ENCODE measurements at regions not wholly inside any gene's neighbourhood (a gene's known extent, or its start where the extent isn't known, plus 50 kb on each side); places are given as distances from the start of the nearest gene placed in this dataset.
A peak's percentile ranks its signal among the peaks of the same experiment; 100 is the strongest.

DNA sequence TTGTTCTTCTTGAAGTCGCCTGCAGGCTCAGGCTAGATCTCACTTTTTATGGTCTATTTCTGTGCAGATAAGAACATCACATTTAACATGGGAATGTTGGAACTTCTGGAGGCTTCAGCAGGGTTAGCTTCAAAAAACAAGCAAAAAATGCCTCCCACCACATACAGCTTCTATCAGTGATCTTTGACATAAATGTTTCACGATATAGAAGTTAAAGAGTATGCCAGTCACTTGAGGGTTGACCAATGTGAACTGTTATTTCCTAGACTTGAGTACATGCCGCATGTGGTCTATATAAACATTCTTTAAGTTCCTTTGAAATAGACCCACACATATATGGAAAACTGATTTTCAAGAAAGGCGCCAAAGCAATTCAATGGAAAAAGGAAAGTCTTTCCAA lies 219.2 kb upstream of the KLF14 start:
- peaks cover 20% of the 10 kb centered on the region for H3K79me1 ChIP-seq (replicated peaks; ENCODE audit: low read length, poor library complexity, severe bottlenecking)
- H3K27me3 ChIP-seq (ENCODE audit: control insufficient read depth in 1 of 2, insufficient read depth in 1 of 2, low read length in 2 of 2), result no peaks in the 10 kb centered on the region
- H2BK120ac ChIP-seq (ENCODE audit: low read depth, low read length), result no peak overlapping the region
- no peak overlapping the region for H3K4me3 ChIP-seq (ENCODE audit: insufficient read depth in 1 of 2, low read depth in 1 of 2, low read length in 2 of 2)
- H3K36me3 ChIP-seq (ENCODE audit: control insufficient read depth in 1 of 2, insufficient read depth in 2 of 2, low read depth in 1 of 2, low read length in 2 of 2), result peaks cover 13 to 85% of the 10 kb centered on the region in 2 experiments
- peaks cover 7% of the 10 kb centered on the region for H3K4me1 ChIP-seq (ENCODE audit: control insufficient read depth, insufficient read depth, low read depth, low read length)
- H3K9ac ChIP-seq (ENCODE audit: low read length), result no peak overlapping the region
- H2AK5ac ChIP-seq (ENCODE audit: low read length, severe bottlenecking), result no peak overlapping the region
- no peak overlapping the region for H3K4ac ChIP-seq (ENCODE audit: low read depth in 1 of 2, low read length in 2 of 2)
- no peak overlapping the region for H4K8ac ChIP-seq (ENCODE audit: low read length)
- no peak overlapping the region for H2AFZ ChIP-seq (ENCODE audit: low read depth, low read length)
- no peak overlapping the region for H2BK15ac ChIP-seq (ENCODE audit: low read depth, poor library complexity, severe bottlenecking)
- no peak overlapping the region for H3K23ac ChIP-seq (ENCODE audit: low read length in 2 of 2)
- H3K18ac ChIP-seq (ENCODE audit: low read depth in 1 of 2, low read length in 2 of 2), result no peak overlapping the region
- DNase-seq, result no peak
- H3K4me2 ChIP-seq (ENCODE audit: low read length, poor library complexity, severe bottlenecking), result no peak overlapping the region
- no peak overlapping the region for H2BK5ac ChIP-seq (ENCODE audit: low read depth, low read length, poor library complexity, severe bottlenecking)
- no peak overlapping the region for H2BK12ac ChIP-seq (ENCODE audit: low read length in 2 of 2)
- H4K91ac ChIP-seq (ENCODE audit: low read length), result no peak overlapping the region
- WGBS, result 92% methylated on average over 3 of the region's 4 CpGs
- no peak overlapping the region for H3K27ac ChIP-seq (ENCODE audit: low read length, poor library complexity, severe bottlenecking)
- no peak overlapping the region for H3K14ac ChIP-seq (ENCODE audit: low read length in 2 of 2)
- H3K9me3 ChIP-seq (ENCODE audit: control insufficient read depth, low read length), result no peaks in the 10 kb centered on the region

DNA sequence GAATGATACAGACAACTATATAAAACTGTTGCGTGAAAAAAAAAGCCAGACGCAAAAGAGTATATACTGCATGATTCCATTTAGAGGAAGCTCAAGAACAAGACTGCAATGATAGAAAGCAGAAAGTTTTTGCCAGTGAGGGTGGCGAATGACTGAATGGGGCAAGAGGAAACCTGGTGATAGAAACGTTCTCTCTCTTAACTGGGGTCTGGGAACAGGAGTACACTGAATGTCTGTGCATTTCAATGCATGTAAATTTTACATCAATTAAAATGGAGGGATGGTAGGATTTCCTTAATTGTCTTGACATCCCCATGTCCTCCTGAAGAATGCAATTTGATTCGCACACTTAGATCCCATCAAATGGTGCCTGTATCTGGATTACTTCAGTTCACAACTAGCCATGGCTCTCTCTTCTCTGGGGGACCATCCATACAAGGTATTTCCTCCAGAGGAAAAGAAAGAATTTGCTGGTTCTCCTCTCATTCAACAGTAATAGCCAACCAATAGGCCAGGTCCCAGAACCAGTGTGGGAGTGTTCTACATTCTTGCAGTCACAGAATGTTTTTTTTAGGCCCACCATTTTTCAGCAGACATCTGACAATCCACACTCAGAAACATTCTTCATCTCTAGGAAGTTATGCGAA lies 221.0 kb upstream of the KLF14 start:
- no peak overlapping the region for H3K4ac ChIP-seq (ENCODE audit: low read depth in 1 of 2, low read length in 2 of 2)
- peaks cover 13 to 90% of the 10 kb centered on the region in 2 experiments for H3K36me3 ChIP-seq (ENCODE audit: control insufficient read depth in 1 of 2, insufficient read depth in 2 of 2, low read depth in 1 of 2, low read length in 2 of 2)
- H3K23ac ChIP-seq (ENCODE audit: low read length in 2 of 2), result no peak overlapping the region
- peaks cover 20% of the 10 kb centered on the region for H3K79me1 ChIP-seq (replicated peaks; ENCODE audit: low read length, poor library complexity, severe bottlenecking)
- H4K8ac ChIP-seq (ENCODE audit: low read length), result no peak overlapping the region
- no peak overlapping the region for H3K9ac ChIP-seq (ENCODE audit: low read length)
- no peak for DNase-seq
- peaks cover 8% of the 10 kb centered on the region for H3K4me1 ChIP-seq (ENCODE audit: control insufficient read depth, insufficient read depth, low read depth, low read length)
- H3K27me3 ChIP-seq (ENCODE audit: control insufficient read depth in 1 of 2, insufficient read depth in 1 of 2, low read length in 2 of 2), result no peaks in the 10 kb centered on the region
- H2BK120ac ChIP-seq (ENCODE audit: low read depth, low read length), result no peak overlapping the region
- H4K91ac ChIP-seq (ENCODE audit: low read length), result no peak overlapping the region
- no peak overlapping the region for H3K14ac ChIP-seq (ENCODE audit: low read length in 2 of 2)
- no peak overlapping the region for H2BK12ac ChIP-seq (ENCODE audit: low read length in 2 of 2)
- no peak overlapping the region for H3K18ac ChIP-seq (ENCODE audit: low read depth in 1 of 2, low read length in 2 of 2)
- no peak overlapping the region for H3K27ac ChIP-seq (ENCODE audit: low read length, poor library complexity, severe bottlenecking)
- H2AK5ac ChIP-seq (ENCODE audit: low read length, severe bottlenecking), result no peak overlapping the region
- no peaks in the 10 kb centered on the region for H3K9me3 ChIP-seq (ENCODE audit: control insufficient read depth, low read length)
- 99% methylated on average over 6 of the region's 6 CpGs for WGBS
- H2BK5ac ChIP-seq (ENCODE audit: low read depth, low read length, poor library complexity, severe bottlenecking), result no peak overlapping the region
- H2BK15ac ChIP-seq (ENCODE audit: low read depth, poor library complexity, severe bottlenecking), result no peak overlapping the region
- no peak overlapping the region for H3K4me3 ChIP-seq (ENCODE audit: insufficient read depth in 1 of 2, low read depth in 1 of 2, low read length in 2 of 2)
- no peak overlapping the region for H2AFZ ChIP-seq (ENCODE audit: low read depth, low read length)
- H3K4me2 ChIP-seq (ENCODE audit: low read length, poor library complexity, severe bottlenecking), result no peak overlapping the region

DNA sequence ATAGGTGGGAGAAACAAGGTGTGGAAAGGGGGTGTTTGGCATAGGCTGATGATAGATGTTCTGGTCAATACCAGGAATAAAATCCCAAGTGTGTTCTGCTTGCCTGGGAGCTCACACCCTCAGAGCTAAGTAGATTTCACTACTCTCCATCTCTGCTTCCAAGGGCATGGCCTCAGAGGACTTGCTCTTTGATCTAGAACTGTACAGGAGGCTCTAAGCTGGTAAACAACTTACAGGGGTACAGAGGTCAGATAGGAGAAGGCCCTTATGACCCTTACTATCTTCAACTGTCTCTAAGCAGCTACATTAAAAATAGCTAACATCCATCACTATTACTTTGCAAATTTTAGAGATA lies 221.5 kb upstream of the KLF14 start:
- no peak overlapping the region for H3K18ac ChIP-seq (ENCODE audit: low read depth in 1 of 2, low read length in 2 of 2)
- H3K36me3 ChIP-seq (ENCODE audit: control insufficient read depth in 1 of 2, insufficient read depth in 2 of 2, low read depth in 1 of 2, low read length in 2 of 2), result peaks cover 13 to 85% of the 10 kb centered on the region in 2 experiments
- H3K27me3 ChIP-seq (ENCODE audit: control insufficient read depth in 1 of 2, insufficient read depth in 1 of 2, low read length in 2 of 2), result no peaks in the 10 kb centered on the region
- peak overlapping the region in 1 of 2 experiments; percentile 31 for H2BK12ac ChIP-seq (ENCODE audit: low read length in 2 of 2)
- peak overlapping the region; percentile 26 for H2AK5ac ChIP-seq (ENCODE audit: low read length, severe bottlenecking)
- no peak overlapping the region for H3K4me3 ChIP-seq (ENCODE audit: insufficient read depth in 1 of 2, low read depth in 1 of 2, low read length in 2 of 2)
- no peak overlapping the region for H3K27ac ChIP-seq (ENCODE audit: low read length, poor library complexity, severe bottlenecking)
- peaks cover 8% of the 10 kb centered on the region for H3K4me1 ChIP-seq (ENCODE audit: control insufficient read depth, insufficient read depth, low read depth, low read length)
- no peak overlapping the region for H4K8ac ChIP-seq (ENCODE audit: low read length)
- no peak overlapping the region for H2BK120ac ChIP-seq (ENCODE audit: low read depth, low read length)
- H2BK15ac ChIP-seq (ENCODE audit: low read depth, poor library complexity, severe bottlenecking), result no peak overlapping the region
- H3K14ac ChIP-seq (ENCODE audit: low read length in 2 of 2), result no peak overlapping the region
- H3K23ac ChIP-seq (ENCODE audit: low read length in 2 of 2), result no peak overlapping the region
- no peak overlapping the region for H3K4me2 ChIP-seq (ENCODE audit: low read length, poor library complexity, severe bottlenecking)
- H2BK5ac ChIP-seq (ENCODE audit: low read depth, low read length, poor library complexity, severe bottlenecking), result no peak overlapping the region
- H4K91ac ChIP-seq (ENCODE audit: low read length), result no peak overlapping the region
- H3K9me3 ChIP-seq (ENCODE audit: control insufficient read depth, low read length), result no peaks in the 10 kb centered on the region
- no peak overlapping the region for H3K4ac ChIP-seq (ENCODE audit: low read depth in 1 of 2, low read length in 2 of 2)
- H3K9ac ChIP-seq (ENCODE audit: low read length), result no peak overlapping the region
- DNase-seq, result no peak
- peaks cover 20% of the 10 kb centered on the region for H3K79me1 ChIP-seq (replicated peaks; ENCODE audit: low read length, poor library complexity, severe bottlenecking)
- H2AFZ ChIP-seq (ENCODE audit: low read depth, low read length), result no peak overlapping the region

DNA sequence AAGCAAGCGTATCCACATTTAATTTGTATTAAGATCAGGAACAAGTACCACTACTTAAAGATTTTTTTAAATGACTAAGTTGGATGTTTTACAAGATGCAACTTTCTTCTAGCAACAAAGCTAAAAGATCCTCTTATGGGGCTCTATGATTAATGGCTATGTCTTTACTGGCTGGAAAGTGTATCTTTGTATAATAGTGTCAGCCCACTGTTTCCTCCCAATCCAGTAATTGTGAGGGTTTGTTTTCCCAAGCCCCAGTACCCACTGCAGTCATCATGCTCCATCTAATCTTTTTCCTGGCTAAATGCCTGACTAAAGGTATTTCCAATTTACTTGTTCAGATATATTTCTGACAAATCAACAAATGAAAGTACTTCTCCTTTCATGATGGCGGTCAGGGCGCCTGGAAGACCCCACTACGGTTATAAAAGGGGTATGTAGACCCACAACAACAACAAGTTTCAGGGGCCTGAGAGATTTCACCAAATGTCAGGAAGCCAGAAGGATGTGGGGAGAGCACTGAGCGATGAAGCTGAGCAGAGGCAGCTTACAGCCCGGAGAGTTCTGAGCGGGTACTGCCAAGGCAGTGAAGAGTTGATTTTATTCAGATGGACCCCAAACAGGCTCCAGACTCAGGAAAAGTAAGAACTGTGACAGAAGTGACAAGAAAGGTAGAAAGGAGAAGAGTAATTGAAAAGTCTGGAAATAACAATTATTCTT lies 222.6 kb upstream of the KLF14 start:
- no peak overlapping the region for H3K23ac ChIP-seq (ENCODE audit: low read length in 2 of 2)
- no peaks in the 10 kb centered on the region for H3K27me3 ChIP-seq (ENCODE audit: control insufficient read depth in 1 of 2, insufficient read depth in 1 of 2, low read length in 2 of 2)
- H3K36me3 ChIP-seq (ENCODE audit: control insufficient read depth in 1 of 2, insufficient read depth in 2 of 2, low read depth in 1 of 2, low read length in 2 of 2), result peaks cover 4 to 75% of the 10 kb centered on the region in 2 experiments
- H2AK5ac ChIP-seq (ENCODE audit: low read length, severe bottlenecking), result peak overlapping the region; percentile 23
- peak overlapping the region in 1 of 2 experiments; percentile 31 for H3K4me3 ChIP-seq (ENCODE audit: insufficient read depth in 1 of 2, low read depth in 1 of 2, low read length in 2 of 2)
- 79% methylated on average over 6 of the region's 7 CpGs for WGBS
- H2BK12ac ChIP-seq (ENCODE audit: low read length in 2 of 2), result no peak overlapping the region
- H2BK15ac ChIP-seq (ENCODE audit: low read depth, poor library complexity, severe bottlenecking), result peak overlapping the region; percentile 67
- DNase-seq, result peak; percentile 55
- H3K4ac ChIP-seq (ENCODE audit: low read depth in 1 of 2, low read length in 2 of 2), result peak overlapping the region; percentile 82 to 94
- H3K9me3 ChIP-seq (ENCODE audit: control insufficient read depth, low read length), result no peaks in the 10 kb centered on the region
- H3K4me2 ChIP-seq (ENCODE audit: low read length, poor library complexity, severe bottlenecking), result no peak overlapping the region
- H4K91ac ChIP-seq (ENCODE audit: low read length), result peak overlapping the region; percentile 11
- H2BK5ac ChIP-seq (ENCODE audit: low read depth, low read length, poor library complexity, severe bottlenecking), result no peak overlapping the region
- peak overlapping the region; percentile 57 for H3K9ac ChIP-seq (ENCODE audit: low read length)
- peaks cover 14% of the 10 kb centered on the region for H3K79me1 ChIP-seq (replicated peaks; ENCODE audit: low read length, poor library complexity, severe bottlenecking)
- peak overlapping the region; percentile 56 for H3K27ac ChIP-seq (ENCODE audit: low read length, poor library complexity, severe bottlenecking)
- H3K14ac ChIP-seq (ENCODE audit: low read length in 2 of 2), result no peak overlapping the region
- H3K4me1 ChIP-seq (ENCODE audit: control insufficient read depth, insufficient read depth, low read depth, low read length), result peaks cover 8% of the 10 kb centered on the region
- no peak overlapping the region for H2AFZ ChIP-seq (ENCODE audit: low read depth, low read length)
- H4K8ac ChIP-seq (ENCODE audit: low read length), result peak overlapping the region; percentile 75
- peak overlapping the region; percentile 54 for H2BK120ac ChIP-seq (ENCODE audit: low read depth, low read length)
- H3K18ac ChIP-seq (ENCODE audit: low read depth in 1 of 2, low read length in 2 of 2), result peak overlapping the region; percentile 68 to 86

All from mesenchymal stem cell (in vitro differentiated cells and primary cell).